ENCODE measurements at regions not wholly inside any gene's neighbourhood (a gene's known extent, or its start where the extent isn't known, plus 50 kb on each side); places are given as distances from the start of the nearest gene placed in this dataset.

GRCh38 chr7:45252857-45253256 is 95.3 kb downstream of the RAMP3 start:
- no peak for DNase-seq (ENCODE audit: low spot score)
- ChIA-PET CTCF (no interaction called here), POLR2A (no interaction called here)
- no peaks in the 10 kb centered on the region; the same call in 1 of the 2 replicates for H3K27me3 Mint-ChIP-seq (ENCODE audit: low read depth)
- H3K27ac Mint-ChIP-seq = no peak overlapping the region
- H3K4me1 Mint-ChIP-seq = no peaks in the 10 kb centered on the region
- peaks cover 6% of the 10 kb centered on the region for H3K9me3 Mint-ChIP-seq
- H3K4me3 Mint-ChIP-seq = no peak overlapping the region
- TF ChIP-seq FOXP1 (CRISPR knock-in tag; IDR thresholded peaks at IDR 0.05; ENCODE audit: borderline replicate concordance) (no peak), GRHL2 (CRISPR knock-in tag; IDR thresholded peaks at IDR 0.05; ENCODE audit: insufficient replicate concordance, severe bottlenecking) (no peak), PRRX2 (CRISPR knock-in tag; IDR thresholded peaks at IDR 0.05) (no peak), TEAD4 (CRISPR knock-in tag; IDR thresholded peaks at IDR 0.05) (no peak), TCF7 (CRISPR knock-in tag; IDR thresholded peaks at IDR 0.05; ENCODE audit: low read depth) (no peak), SMAD4 (CRISPR knock-in tag; IDR thresholded peaks at IDR 0.05) (no peak), SP1 (CRISPR knock-in tag; conservative IDR thresholded peaks at IDR 0.05) (no peak), TEAD1 (CRISPR knock-in tag; IDR thresholded peaks at IDR 0.05) (no peak), MXD4 (CRISPR knock-in tag; IDR thresholded peaks at IDR 0.05; ENCODE audit: borderline replicate concordance) (no peak), HMGA2 (CRISPR knock-in tag; IDR thresholded peaks at IDR 0.05) (no peak), ESRRA (CRISPR knock-in tag; IDR thresholded peaks at IDR 0.05; ENCODE audit: borderline replicate concordance) (no peak), ZBTB21 (CRISPR knock-in tag; IDR thresholded peaks at IDR 0.05; ENCODE audit: borderline replicate concordance) (no peak), CTCF (IDR thresholded peaks at IDR 0.05) (no peak), NR2C2 (CRISPR knock-in tag; IDR thresholded peaks at IDR 0.05) (no peak), ZSCAN18 (CRISPR knock-in tag; IDR thresholded peaks at IDR 0.05) (no peak), ZNF232 (CRISPR knock-in tag; IDR thresholded peaks at IDR 0.05) (no peak), NR1H2 (CRISPR knock-in tag; IDR thresholded peaks at IDR 0.05) (no peak)
- TF ChIP-seq, protein P1, sequence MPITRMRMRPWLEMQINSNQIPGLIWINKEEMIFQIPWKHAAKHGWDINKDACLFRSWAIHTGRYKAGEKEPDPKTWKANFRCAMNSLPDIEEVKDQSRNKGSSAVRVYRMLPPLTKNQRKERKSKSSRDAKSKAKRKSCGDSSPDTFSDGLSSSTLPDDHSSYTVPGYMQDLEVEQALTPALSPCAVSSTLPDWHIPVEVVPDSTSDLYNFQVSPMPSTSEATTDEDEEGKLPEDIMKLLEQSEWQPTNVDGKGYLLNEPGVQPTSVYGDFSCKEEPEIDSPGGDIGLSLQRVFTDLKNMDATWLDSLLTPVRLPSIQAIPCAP (CRISPR knock-in tag; IDR thresholded peaks at IDR 0.05) = no peak
- TF ChIP-seq, protein P2, sequence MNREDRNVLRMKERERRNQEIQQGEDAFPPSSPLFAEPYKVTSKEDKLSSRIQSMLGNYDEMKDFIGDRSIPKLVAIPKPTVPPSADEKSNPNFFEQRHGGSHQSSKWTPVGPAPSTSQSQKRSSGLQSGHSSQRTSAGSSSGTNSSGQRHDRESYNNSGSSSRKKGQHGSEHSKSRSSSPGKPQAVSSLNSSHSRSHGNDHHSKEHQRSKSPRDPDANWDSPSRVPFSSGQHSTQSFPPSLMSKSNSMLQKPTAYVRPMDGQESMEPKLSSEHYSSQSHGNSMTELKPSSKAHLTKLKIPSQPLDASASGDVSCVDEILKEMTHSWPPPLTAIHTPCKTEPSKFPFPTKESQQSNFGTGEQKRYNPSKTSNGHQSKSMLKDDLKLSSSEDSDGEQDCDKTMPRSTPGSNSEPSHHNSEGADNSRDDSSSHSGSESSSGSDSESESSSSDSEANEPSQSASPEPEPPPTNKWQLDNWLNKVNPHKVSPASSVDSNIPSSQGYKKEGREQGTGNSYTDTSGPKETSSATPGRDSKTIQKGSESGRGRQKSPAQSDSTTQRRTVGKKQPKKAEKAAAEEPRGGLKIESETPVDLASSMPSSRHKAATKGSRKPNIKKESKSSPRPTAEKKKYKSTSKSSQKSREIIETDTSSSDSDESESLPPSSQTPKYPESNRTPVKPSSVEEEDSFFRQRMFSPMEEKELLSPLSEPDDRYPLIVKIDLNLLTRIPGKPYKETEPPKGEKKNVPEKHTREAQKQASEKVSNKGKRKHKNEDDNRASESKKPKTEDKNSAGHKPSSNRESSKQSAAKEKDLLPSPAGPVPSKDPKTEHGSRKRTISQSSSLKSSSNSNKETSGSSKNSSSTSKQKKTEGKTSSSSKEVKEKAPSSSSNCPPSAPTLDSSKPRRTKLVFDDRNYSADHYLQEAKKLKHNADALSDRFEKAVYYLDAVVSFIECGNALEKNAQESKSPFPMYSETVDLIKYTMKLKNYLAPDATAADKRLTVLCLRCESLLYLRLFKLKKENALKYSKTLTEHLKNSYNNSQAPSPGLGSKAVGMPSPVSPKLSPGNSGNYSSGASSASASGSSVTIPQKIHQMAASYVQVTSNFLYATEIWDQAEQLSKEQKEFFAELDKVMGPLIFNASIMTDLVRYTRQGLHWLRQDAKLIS (CRISPR knock-in tag; IDR thresholded peaks at IDR 0.05; ENCODE audit: borderline replicate concordance) = no peak
- TF ChIP-seq, protein P3, sequence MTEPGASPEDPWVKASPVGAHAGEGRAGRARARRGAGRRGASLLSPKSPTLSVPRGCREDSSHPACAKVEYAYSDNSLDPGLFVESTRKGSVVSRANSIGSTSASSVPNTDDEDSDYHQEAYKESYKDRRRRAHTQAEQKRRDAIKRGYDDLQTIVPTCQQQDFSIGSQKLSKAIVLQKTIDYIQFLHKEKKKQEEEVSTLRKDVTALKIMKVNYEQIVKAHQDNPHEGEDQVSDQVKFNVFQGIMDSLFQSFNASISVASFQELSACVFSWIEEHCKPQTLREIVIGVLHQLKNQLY (CRISPR knock-in tag; IDR thresholded peaks at IDR 0.05) = no peak
- no peaks in the 10 kb centered on the region for H3K36me3 Mint-ChIP-seq
- ATAC-seq = no peak

Measured in WTC11 (cell line).